Naive thymus-derived CD4-positive, alpha-beta T cell (primary cell): ENCODE measurements at regions not wholly inside any gene's neighbourhood (a gene's known extent, or its start where the extent isn't known, plus 50 kb on each side); places are given as distances from the start of the nearest gene placed in this dataset.

Source experiments
- ATAC-seq: fragments of 150-1000 bp; cut with Tn5 transposase; 2 replicates; pipeline ENCODE4 v1.10.0; 2021; ENCODE audit warnings: mild to moderate bottlenecking, moderate library complexity
- CTCF ChIA-PET: fragments of 350-600 bp; sonication (Branson Sonifier 250); formaldehyde crosslinking; loops from one replicate; lab custom pipeline; 2021; ENCODE audit warnings: antibody characterized with exemption; lab: Charles Lee
- POLR2A ChIA-PET: fragments of 350-600 bp; sonication (Branson Sonifier 250); formaldehyde crosslinking; loops from one replicate; lab custom pipeline; 2021; ENCODE audit warnings: antibody characterized with exemption, inconsistent platforms; lab: Charles Lee
- DNase-seq, 9 donors: peaks; one replicate each; pipeline versions ENCODE4 v3.0.0 to v3.0.0-alpha.2; 2020 to 2022; ENCODE audit warnings: mixed read lengths in 1 of 9
- H3K27ac ChIP-seq: one replicate; pipeline ENCODE4 v1.7.0; 2013; ENCODE audit warnings: mild to moderate bottlenecking, low read depth, low read length, moderate library complexity
- H3K27me3 ChIP-seq, 2 donors: one replicate each; pipeline ENCODE4 v1.7.0; 2013; ENCODE audit warnings: low read length in 2 of 2, mild to moderate bottlenecking in 2 of 2, moderate library complexity in 2 of 2; ENCODE audit not compliant: control insufficient read depth in 2 of 2, insufficient read depth in 2 of 2
- H3K36me3 ChIP-seq, 3 experiments: 1 replicate in 2 of 3; 2 replicates in 1 of 3; pipeline ENCODE4 v1.7.0; 2013; ENCODE audit warnings: low read length in 3 of 3, mild to moderate bottlenecking in 3 of 3, moderate library complexity in 1 of 3; ENCODE audit not compliant: insufficient read depth in 3 of 3, control insufficient read depth in 2 of 3
- H3K4me1 ChIP-seq, 2 donors: one replicate each; pipeline ENCODE4 v1.7.0; 2013; ENCODE audit warnings: low read length in 2 of 2, mild to moderate bottlenecking in 2 of 2, moderate library complexity in 1 of 2; ENCODE audit not compliant: control insufficient read depth in 2 of 2, insufficient read depth in 2 of 2
- H3K4me3 ChIP-seq: 2 replicates; pipeline ENCODE4 v1.7.0; 2013; ENCODE audit warnings: mild to moderate bottlenecking, low read length
- H3K9me3 ChIP-seq, 3 experiments: 1 replicate in 2 of 3; 2 replicates in 1 of 3; pipeline ENCODE4 v1.7.0; 2013; ENCODE audit warnings: low read length in 3 of 3; ENCODE audit not compliant: control insufficient read depth in 2 of 3
- H3K27ac Mint-ChIP-seq, 9 donors: one replicate each; pipeline ENCODE4 v1.8.0; 2020 to 2022; ENCODE audit warnings: mixed read lengths in 9 of 9, mild to moderate bottlenecking in 8 of 9, moderate library complexity in 5 of 9, inconsistent platforms in 2 of 9
- H3K27me3 Mint-ChIP-seq, 5 donors: one replicate each; pipeline ENCODE4 v1.8.0; 2021 to 2022; ENCODE audit warnings: mixed read lengths in 5 of 5, mild to moderate bottlenecking in 1 of 5
- H3K36me3 Mint-ChIP-seq, 5 donors: one replicate each; pipeline ENCODE4 v1.8.0; 2020 to 2022; ENCODE audit warnings: mixed read lengths in 5 of 5, mild to moderate bottlenecking in 3 of 5, inconsistent platforms in 1 of 5
- H3K4me1 Mint-ChIP-seq, 7 donors: one replicate each; pipeline ENCODE4 v1.8.0; 2020 to 2022; ENCODE audit warnings: mixed read lengths in 7 of 7, mild to moderate bottlenecking in 3 of 7, inconsistent platforms in 1 of 7
- H3K4me3 Mint-ChIP-seq, 10 donors: one replicate each; pipeline ENCODE4 v1.8.0; 2020 to 2022; ENCODE audit warnings: mild to moderate bottlenecking in 10 of 10, mixed read lengths in 10 of 10, moderate library complexity in 6 of 10, inconsistent platforms in 2 of 10
- H3K9me3 Mint-ChIP-seq, 11 donors: one replicate each; pipeline ENCODE4 v1.8.0; 2020 to 2022; ENCODE audit warnings: mixed read lengths in 11 of 11, mild to moderate bottlenecking in 4 of 11, inconsistent platforms in 1 of 11, moderate library complexity in 1 of 11
- intact Hi-C, 2 donors: fragments of 100-400 bp; cut with micrococcal nuclease; formaldehyde crosslinking; loops; one replicate each; pipeline ENCODE4 v1.15.1; 2023

DNA sequence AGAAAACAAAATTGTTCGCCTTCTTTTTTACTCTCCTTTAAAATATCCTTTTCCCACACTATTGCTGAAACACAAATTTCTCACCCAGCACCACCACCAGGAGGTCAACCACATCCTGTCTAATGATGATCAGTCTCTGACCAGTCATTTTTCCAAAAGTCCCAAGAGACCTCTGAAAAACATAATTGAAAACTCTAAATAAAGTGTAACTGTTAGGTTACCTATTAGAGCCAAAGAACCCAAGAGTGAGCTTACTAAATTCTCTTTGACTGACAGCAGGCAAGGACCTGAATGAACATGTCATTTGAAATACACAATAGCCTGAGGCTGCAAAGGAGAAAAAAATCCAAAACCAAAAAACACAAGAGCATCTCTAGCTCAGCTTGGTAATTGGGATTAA, 735.4 kb downstream of the CBLN4 start:
- no peak for DNase-seq
- H3K27ac Mint-ChIP-seq: no peak overlapping the region
- intact Hi-C loops: loop anchor here in 1 of 2 donors (10.0 kb wide), 1 partner anchor 65 kb away; no protein-coding TSS in a partner anchor
- CTCF ChIA-PET: no interaction called here
- no peaks in the 10 kb centered on the region for H3K27me3 Mint-ChIP-seq
- no peak overlapping the region for H3K4me3 ChIP-seq
- peaks cover 0 to 15% (median 6%) of the 10 kb centered on the region in 11 donors for H3K9me3 Mint-ChIP-seq
- ATAC-seq: no peak
- H3K4me3 Mint-ChIP-seq: no peak overlapping the region
- no peaks in the 10 kb centered on the region for H3K36me3 Mint-ChIP-seq
- no peaks in the 10 kb centered on the region for H3K4me1 ChIP-seq
- H3K9me3 ChIP-seq: no peaks in the 10 kb centered on the region
- H3K4me1 Mint-ChIP-seq: no peaks in the 10 kb centered on the region
- no peaks in the 10 kb centered on the region for H3K36me3 ChIP-seq
- H3K27me3 ChIP-seq: no peaks in the 10 kb centered on the region
- POLR2A ChIA-PET: no interaction called here
- H3K27ac ChIP-seq: no peak overlapping the region

DNA sequence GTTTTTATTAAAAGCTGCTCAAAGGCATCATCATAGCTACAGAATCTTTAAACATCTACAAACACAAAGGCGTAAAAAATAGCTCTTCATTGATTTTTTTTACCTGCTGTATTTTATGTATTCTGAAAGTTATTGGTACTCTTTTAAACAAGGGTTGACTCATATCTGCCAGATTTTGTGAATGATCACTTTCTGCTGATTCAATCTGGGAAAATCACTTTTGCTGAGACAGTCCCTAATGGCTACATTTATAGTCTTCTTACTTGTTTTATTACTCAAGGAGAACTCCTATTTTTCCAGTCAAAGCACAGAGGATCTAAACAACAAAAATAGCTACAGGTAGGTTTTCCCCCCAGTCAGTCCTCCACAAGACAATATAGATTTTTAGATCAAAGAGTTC, 739.0 kb downstream of the CBLN4 start:
- CTCF ChIA-PET: no interaction called here
- no peak for ATAC-seq
- Mint-ChIP-seq H3K4me1 (no peaks in the 10 kb centered on the region), H3K27ac (no peak overlapping the region), H3K27me3 (peaks cover 0 to 3% (median 0%) of the 10 kb centered on the region in 5 donors), H3K4me3 (no peak overlapping the region), H3K9me3 (peaks cover 0 to 17% (median 4%) of the 10 kb centered on the region in 11 donors), H3K36me3 (no peaks in the 10 kb centered on the region)
- Histone ChIP-seq H3K27me3 (no peaks in the 10 kb centered on the region), H3K4me3 (no peak overlapping the region), H3K36me3 (no peaks in the 10 kb centered on the region), H3K27ac (no peak overlapping the region), H3K4me1 (no peaks in the 10 kb centered on the region), H3K9me3 (no peaks in the 10 kb centered on the region)
- intact Hi-C loops: no loop called here
- DNase-seq: no peak
- POLR2A ChIA-PET: no interaction called here

DNA sequence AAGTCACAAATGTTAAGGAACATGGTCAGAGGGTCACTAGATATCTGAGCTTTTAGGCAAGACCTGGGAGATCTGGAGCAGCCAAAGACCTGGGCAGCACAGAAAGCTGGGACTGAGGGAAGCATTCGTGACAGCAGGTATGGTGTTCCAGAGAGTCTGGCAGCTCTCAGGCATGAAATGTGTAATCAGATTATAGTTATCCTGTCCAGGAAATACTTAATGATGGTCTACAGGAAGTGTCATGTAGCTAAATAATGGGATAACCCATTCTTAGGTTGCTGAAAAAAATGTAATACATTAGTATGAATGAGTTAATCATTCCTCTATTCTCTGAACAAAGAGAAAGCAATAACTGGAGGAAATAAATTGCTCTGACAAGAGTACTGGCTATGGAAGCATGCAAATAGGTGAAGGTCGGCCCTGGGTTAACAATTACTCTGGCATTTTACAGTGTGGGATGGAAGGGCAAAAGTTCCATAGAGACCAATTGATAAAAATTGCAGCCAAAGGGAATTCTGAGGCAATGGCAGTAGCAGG, 740.5 kb downstream of the CBLN4 start:
- intact Hi-C loops: no loop called here
- CTCF ChIA-PET: no interaction called here
- no peaks in the 10 kb centered on the region for H3K4me1 ChIP-seq

DNA sequence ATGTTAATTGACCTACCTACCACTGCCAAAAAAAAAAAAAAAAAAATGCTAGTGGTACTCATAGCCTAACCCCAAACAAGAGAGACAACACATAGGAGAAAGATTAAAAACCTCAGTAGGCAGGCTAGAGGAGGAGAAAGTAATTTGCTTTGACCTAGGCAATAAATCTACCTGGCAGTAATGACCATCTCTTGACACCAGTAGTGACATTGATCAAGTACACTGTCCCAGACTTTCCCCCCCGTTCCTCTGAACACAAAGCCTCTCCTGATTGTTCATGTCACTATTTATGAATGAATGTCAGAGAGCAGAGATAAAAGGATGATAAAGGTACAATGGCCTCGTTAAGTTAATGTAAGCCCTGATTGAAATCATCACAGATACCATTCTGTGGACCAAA, 746.8 kb downstream of the CBLN4 start:
- Histone ChIP-seq H3K4me1 (no peaks in the 10 kb centered on the region), H3K9me3 (no peaks in the 10 kb centered on the region), H3K27ac (no peak overlapping the region), H3K36me3 (no peaks in the 10 kb centered on the region), H3K4me3 (no peak overlapping the region), H3K27me3 (no peaks in the 10 kb centered on the region)
- H3K27ac Mint-ChIP-seq: no peak overlapping the region
- POLR2A ChIA-PET: no interaction called here
- no peak overlapping the region for H3K4me3 Mint-ChIP-seq
- intact Hi-C loops: no loop called here
- H3K36me3 Mint-ChIP-seq: no peaks in the 10 kb centered on the region
- H3K9me3 Mint-ChIP-seq: peaks cover 0 to 7% (median 2%) of the 10 kb centered on the region in 11 donors
- no peak for ATAC-seq
- no peaks in the 10 kb centered on the region for H3K4me1 Mint-ChIP-seq
- CTCF ChIA-PET: no interaction called here
- peaks cover 0 to 3% (median 0%) of the 10 kb centered on the region in 5 donors for H3K27me3 Mint-ChIP-seq
- no peak for DNase-seq

More for the DNA sequence above, 740.5 kb downstream of the CBLN4 start:
- Mint-ChIP-seq H3K9me3 (peaks cover 0 to 15% (median 3%) of the 10 kb centered on the region in 11 donors), H3K36me3 (no peaks in the 10 kb centered on the region), H3K4me3 (no peak overlapping the region), H3K27ac (no peak overlapping the region), H3K4me1 (no peaks in the 10 kb centered on the region), H3K27me3 (peaks cover 0 to 3% (median 0%) of the 10 kb centered on the region in 5 donors)
- Histone ChIP-seq H3K4me3 (no peak overlapping the region), H3K27ac (no peak overlapping the region), H3K27me3 (no peaks in the 10 kb centered on the region), H3K9me3 (no peaks in the 10 kb centered on the region), H3K36me3 (no peaks in the 10 kb centered on the region)
- POLR2A ChIA-PET: no interaction called here
- ATAC-seq (no peak), DNase-seq (no peak)

DNA sequence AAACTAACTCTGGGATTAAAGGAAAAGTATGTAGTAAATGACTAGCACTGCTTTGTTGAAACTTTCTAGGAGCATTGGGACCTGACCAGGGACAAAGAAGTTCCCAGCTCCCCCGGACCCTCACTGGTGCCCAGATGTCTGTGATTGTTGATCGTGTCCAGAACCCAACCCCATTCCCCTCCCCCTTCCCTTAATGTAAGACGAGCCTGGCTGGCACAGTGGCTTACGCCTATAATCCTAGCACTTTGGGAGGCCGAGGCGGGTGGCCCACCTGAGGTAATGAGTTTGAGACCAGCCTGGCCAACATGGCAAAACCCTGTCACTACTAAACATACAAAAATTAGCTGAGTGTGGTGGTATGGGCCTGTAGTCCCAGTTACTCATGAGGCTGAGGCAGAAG, 750.3 kb downstream of the CBLN4 start:
- Mint-ChIP-seq H3K36me3 (no peaks in the 10 kb centered on the region), H3K4me3 (no peak overlapping the region), H3K4me1 (no peaks in the 10 kb centered on the region), H3K27me3 (no peaks in the 10 kb centered on the region), H3K27ac (no peak overlapping the region), H3K9me3 (peaks cover 0 to 13% (median 2%) of the 10 kb centered on the region in 11 donors)
- Histone ChIP-seq H3K27ac (no peak overlapping the region), H3K4me3 (no peak overlapping the region), H3K27me3 (no peaks in the 10 kb centered on the region), H3K36me3 (no peaks in the 10 kb centered on the region), H3K9me3 (no peaks in the 10 kb centered on the region), H3K4me1 (no peaks in the 10 kb centered on the region)
- CTCF ChIA-PET: no interaction called here
- intact Hi-C loops: no loop called here
- DNase-seq (no peak), ATAC-seq (no peak)
- POLR2A ChIA-PET: no interaction called here

DNA sequence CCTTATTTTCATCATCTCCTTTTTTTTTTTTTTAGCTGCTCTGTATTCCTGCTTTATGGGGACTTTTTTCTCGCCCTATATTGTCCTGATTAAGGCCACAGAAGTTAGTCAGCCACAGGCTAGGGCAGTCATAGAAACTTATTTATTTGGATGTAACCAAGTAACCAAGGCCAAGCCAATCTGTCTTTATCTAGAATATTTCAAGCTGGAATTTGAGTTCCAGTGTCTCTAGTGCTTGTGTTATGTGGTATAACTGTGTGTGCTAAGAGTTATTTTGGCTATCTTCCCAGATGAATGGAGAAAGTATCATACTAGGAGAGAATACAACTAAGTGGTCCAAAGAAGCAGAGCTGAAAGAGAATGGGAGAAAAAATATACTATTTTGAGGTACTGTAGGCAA, 751.5 kb downstream of the CBLN4 start:
- POLR2A ChIA-PET: no interaction called here
- no peaks in the 10 kb centered on the region for H3K36me3 ChIP-seq
- no peak overlapping the region for H3K27ac ChIP-seq
- no peaks in the 10 kb centered on the region for H3K9me3 ChIP-seq
- no peaks in the 10 kb centered on the region for H3K27me3 ChIP-seq
- peaks cover 0 to 16% (median 5%) of the 10 kb centered on the region in 11 donors for H3K9me3 Mint-ChIP-seq
- no peak overlapping the region for H3K4me3 ChIP-seq
- H3K27me3 Mint-ChIP-seq: no peaks in the 10 kb centered on the region
- no peaks in the 10 kb centered on the region for H3K4me1 ChIP-seq
- H3K4me3 Mint-ChIP-seq: no peak overlapping the region
- CTCF ChIA-PET: no interaction called here
- H3K4me1 Mint-ChIP-seq: no peaks in the 10 kb centered on the region
- DNase-seq: no peak
- ATAC-seq: no peak
- no peaks in the 10 kb centered on the region for H3K36me3 Mint-ChIP-seq
- intact Hi-C loops: no loop called here
- H3K27ac Mint-ChIP-seq: no peak overlapping the region

DNA sequence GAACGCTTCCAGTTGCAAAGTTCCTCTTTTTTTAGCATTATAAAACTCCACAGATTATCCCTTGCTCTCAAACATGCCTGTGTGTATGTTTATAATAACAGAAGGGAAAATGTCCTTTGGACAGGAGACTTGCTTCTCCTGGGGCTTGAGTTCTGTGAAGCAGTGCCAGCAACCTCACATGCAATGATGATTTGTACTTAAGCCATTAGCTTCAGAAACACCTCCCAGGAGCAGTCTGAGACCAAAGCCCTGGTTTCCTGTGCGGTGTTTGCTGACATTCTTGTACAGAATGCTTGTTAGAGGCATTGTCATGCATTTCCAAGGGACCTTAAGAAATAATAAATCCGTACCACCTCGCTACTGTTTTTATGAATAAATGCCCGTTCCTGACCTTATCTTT, 752.8 kb downstream of the CBLN4 start:
- H3K4me3 ChIP-seq: no peak overlapping the region
- intact Hi-C loops: no loop called here
- no peaks in the 10 kb centered on the region for H3K9me3 ChIP-seq
- CTCF ChIA-PET: no interaction called here
- H3K9me3 Mint-ChIP-seq: peaks cover 0 to 24% (median 5%) of the 10 kb centered on the region in 11 donors
- no peak overlapping the region for H3K27ac Mint-ChIP-seq
- no peaks in the 10 kb centered on the region for H3K4me1 Mint-ChIP-seq
- no peaks in the 10 kb centered on the region for H3K36me3 Mint-ChIP-seq
- DNase-seq (no peak), ATAC-seq (no peak)
- no peaks in the 10 kb centered on the region for H3K27me3 ChIP-seq
- H3K36me3 ChIP-seq: no peaks in the 10 kb centered on the region
- H3K4me3 Mint-ChIP-seq: no peak overlapping the region
- H3K4me1 ChIP-seq: no peaks in the 10 kb centered on the region
- H3K27me3 Mint-ChIP-seq: no peaks in the 10 kb centered on the region
- H3K27ac ChIP-seq: no peak overlapping the region
- POLR2A ChIA-PET: no interaction called here
